GM19099 (cell line): ENCODE measurements at regions not wholly inside any gene's neighbourhood (a gene's known extent, or its start where the extent isn't known, plus 50 kb on each side); places are given as distances from the start of the nearest gene placed in this dataset.

Source experiments
- POLR2A ChIP-seq: IDR thresholded peaks from 3 replicates; pipeline ENCODE4 v1.6.1; 2011; ENCODE audit warnings: low read depth; ENCODE audit not compliant: insufficient read length; ENCODE audit errors: extremely low read depth

DNA sequence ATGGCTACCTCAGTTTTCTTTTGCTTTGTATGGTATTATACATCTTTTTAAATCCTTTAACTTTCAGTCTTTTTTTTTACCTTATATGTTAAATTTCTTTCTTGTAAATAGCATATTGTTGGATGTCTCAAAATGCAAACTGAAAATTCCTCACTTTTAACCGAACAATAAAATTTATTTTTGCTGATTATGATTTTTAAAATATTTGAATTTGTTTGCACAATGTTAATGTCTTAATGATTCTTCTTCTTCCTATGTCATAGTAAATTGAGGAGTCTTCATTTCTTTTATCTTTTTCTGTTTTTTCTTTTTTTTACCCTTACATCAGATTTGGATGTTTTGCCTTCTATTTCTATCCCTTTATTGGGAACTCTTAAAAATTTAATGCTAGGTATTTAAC, 574.2 kb upstream of the CDH4 start:
- TF ChIP-seq POLR2A, result no peak

DNA sequence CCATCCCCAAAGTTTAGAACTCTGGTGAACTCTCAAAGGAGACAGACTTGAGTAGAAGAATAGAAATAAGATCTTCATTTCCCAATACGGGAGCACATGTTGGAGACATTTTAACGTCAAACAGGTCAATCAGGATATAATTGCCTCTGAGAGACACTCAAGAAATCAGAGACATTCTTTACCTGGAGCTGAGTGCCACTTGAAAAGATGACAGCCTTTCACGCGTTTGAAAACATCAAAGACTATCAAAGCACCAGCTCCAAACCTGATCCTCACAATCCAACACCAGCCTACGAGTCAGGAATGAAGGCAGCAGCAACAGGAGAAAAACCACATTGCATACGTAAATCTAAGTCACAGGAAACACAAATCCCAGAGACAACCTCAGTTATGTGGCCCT, 571.5 kb upstream of the CDH4 start:
- TF ChIP-seq POLR2A, result no peak

DNA sequence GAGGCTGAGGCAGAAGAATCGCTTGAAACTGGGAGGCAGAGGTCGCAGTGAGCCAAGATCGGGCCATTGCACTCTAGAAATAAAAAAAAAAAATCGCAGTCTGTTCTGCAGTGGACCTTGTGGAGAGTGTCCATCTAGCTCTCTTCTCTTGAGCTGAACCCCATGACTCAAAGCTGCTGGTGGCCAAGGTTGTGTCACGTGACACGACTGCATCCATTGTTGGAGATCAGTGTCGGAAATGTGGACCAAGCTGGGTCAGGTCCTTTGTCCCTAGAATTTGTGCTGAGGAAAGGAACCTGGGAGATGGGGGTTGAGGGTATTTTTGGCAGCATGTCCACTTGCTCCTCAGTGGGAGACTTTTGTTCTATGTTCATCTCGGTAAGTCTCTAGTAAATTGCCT, 564.8 kb upstream of the CDH4 start:
- TF ChIP-seq POLR2A, result no peak

GRCh38 chr20:60690771-60691170, 561.3 kb upstream of the CDH4 start:
- TF ChIP-seq POLR2A, result no peak

GRCh38 chr20:60691966-60692615, 560.0 kb upstream of the CDH4 start:
- no peak for TF ChIP-seq POLR2A

DNA sequence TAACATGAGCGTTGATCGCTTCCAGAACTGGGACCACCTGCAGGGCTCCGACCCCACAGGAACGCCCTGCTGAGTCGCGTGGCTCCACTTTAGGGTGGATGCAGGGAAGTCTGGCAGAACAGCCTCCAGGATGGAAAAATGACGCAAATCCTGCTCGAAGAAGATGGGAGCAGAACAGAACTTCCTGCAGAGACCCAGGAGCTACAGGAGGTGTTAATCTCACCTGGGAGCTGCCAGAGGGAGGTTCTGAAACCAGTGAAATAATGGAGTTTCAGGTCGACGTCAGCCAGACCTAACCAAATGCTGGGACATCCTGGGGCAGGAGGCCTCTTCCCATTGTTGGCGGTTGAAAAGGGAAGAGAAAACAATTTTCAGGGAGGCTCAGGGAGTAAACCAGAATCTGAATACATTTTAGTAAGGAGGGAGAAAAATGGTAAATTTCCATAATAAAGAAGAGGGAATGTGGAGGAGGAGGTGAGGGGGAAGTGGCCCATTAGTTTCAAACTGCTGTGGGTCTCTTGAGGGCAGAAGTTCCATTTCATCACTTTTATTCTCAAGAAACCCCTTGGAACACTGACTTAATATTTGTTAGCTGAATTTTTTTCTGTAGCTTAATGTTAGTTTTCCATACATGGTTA, 558.4 kb upstream of the CDH4 start:
- TF ChIP-seq POLR2A, result no peak

- no peak for TF ChIP-seq POLR2A
These were observed 557.3 kb upstream of the CDH4 start for GRCh38 chr20:60694763-60695162.

DNA sequence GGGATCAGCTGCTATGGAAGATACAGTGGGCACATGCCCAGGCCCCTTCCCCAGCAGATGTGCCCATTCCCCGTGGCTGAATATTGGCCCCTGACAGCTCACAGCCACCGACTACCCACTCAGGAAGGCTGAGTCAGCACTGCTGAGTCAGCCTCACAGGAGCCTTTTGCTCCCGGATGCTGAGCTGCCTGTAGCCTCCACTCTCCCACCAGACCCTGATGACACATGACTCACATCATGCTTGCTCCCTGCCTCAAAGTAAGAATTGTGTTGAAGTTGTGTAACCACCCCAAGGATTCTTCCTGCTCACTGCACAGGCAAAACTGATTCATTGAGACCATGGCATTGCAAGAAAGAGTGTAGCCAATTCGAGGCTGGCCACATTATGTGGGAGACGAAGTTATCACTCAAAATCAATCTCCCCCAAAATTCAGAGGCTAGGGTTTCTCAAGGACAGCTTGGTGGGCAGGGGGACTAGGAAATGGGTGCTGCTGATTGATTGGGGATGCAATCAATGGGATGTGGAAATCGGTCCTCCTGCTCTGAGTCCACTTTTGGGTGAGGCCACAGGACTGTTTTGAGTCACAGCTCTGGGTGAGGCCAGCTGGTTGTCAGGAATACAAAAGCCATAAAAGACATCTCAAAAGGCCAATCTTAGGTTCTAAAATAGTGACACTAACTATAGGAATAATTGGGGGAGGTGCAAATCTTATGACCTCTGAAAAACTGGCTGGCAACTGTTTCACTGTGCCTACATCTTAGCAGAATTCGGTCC, 556.6 kb upstream of the CDH4 start:
- no peak for TF ChIP-seq POLR2A

DNA sequence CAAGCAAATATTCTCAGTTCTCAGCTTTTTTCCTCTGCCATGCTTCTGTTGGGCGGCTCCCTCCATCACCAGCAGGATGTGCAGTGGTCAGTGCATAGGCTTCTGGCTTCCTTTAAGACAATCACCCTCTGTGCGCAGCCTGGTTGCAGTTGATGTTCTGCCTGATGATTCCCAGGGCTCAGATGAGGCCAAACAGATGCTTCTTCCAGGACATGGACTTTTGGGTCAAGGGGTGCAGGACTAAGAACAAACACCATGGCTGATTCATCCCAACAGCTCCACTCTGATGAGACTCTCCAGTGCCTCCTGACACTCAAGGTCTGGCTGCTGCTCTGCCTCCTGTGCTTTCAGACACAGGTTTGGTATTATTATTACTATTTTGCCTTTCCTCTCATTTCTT, 554.8 kb upstream of the CDH4 start:
- no peak for TF ChIP-seq POLR2A

- TF ChIP-seq POLR2A, result no peak
These were observed 551.3 kb upstream of the CDH4 start for GRCh38 chr20:60700728-60701127.

- no peak for TF ChIP-seq POLR2A
These were observed 547.9 kb upstream of the CDH4 start for GRCh38 chr20:60704147-60704546.

DNA sequence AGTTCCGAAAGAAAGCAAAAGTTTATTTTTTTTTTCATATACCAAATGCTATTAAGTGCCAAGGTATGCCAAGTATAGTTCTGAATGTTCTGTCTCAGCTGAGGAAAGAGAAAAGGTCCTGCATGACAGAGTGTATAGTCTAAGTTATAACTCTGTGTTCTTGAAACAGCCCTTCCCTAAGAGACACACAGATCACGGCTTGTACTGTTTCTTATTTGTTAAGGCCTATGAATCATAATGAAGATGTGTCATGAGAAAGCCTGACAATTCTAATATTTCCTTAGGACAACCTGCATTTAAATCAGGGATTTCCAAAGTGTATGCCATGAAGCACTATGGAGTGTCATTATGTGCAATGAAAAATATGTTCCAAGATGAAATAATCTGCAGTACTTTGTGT, 538.7 kb upstream of the CDH4 start:
- TF ChIP-seq POLR2A, result no peak

DNA sequence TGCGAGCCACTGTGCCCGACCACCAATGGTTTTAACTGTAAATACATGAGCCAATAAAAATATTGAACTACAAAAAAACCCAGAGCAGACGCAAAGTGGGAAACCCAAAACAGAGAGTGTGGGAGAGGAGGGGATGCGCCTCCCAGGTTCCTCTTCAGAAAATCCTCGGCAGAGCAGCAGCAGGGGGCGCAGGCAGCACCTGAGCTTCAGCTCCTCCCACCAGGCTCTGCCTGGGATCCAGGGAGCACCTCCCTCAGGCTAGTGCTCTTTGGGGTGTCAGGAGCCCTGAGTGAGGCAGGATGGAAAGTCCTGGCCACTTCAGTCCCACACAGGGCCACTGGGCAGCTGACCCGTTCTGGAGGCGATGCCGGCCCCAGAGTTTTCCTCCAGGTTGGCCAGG, 536.9 kb upstream of the CDH4 start:
- TF ChIP-seq POLR2A, result no peak

DNA sequence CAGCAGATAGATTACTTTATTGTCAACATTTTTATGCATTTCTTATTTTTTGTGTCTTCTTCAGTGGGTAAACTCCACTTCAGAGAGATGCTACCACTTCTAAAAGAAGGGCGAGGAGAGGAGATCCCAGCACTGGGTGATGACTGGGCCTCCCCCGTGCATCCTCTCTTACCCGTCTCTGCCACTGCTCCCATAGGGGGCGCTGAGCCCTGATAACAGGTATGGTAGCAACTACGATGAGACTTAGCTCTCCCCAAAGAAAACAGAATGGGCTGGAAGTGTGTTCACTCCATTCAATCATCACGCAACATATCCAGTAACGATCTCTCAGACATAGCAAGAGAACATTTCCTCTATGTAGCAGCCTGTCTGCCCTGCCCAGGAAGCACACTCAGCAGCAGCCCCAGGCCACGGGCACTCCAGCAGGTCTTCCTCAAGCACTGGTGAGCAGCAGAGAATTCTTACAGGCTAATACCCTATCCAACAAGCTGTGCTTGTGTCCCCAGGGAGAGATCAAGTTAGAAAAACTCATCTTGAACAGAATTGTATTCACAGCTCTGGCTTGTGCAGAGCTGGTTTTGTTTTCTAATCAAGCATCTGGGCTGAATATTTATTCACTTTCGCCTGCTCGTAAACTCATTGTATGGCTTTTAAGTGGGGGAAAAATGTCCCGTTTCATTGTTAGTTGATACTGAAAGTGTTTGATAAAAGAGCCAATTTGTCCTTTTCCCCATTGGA, 533.1 kb upstream of the CDH4 start:
- TF ChIP-seq POLR2A, result no peak

- no peak for TF ChIP-seq POLR2A
These were observed 526.7 kb upstream of the CDH4 start for GRCh38 chr20:60725311-60725906.

- TF ChIP-seq POLR2A, result no peak
These were observed 524.6 kb upstream of the CDH4 start for GRCh38 chr20:60727425-60727824.

DNA sequence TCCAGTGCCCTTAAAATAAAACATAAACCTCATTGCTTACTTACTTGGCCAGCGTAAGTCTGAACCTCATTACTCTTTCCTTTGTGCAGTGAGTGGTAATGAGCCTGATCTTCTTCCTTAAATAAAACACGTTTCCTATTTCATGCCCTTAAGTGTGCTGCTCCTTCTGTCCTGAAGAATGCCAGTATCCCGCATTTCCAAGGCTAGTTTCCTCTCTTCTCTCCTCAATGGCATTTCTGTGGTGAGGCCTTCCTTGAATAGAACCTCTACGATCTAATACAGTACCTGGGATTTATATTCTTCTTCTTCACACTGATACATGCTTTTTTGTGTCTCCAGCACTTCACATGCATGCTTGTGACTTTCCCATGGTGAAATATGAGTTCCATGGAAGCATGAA, 523.4 kb upstream of the CDH4 start:
- no peak for TF ChIP-seq POLR2A
